GM12878 (cell line): ENCODE measurements at regions not wholly inside any gene's neighbourhood (a gene's known extent, or its start where the extent isn't known, plus 50 kb on each side); places are given as distances from the start of the nearest gene placed in this dataset.
A peak's percentile ranks its signal among the peaks of the same experiment; 100 is the strongest.

ENCODE experiments used
- ATAC-seq: fragments of 200-7000 bp; cut with Tn5 transposase; 3 replicates; pipeline ENCODE4 v1.9.1; 2020; ENCODE audit warnings: mild to moderate bottlenecking, moderate library complexity
- BruUV-seq: library from RNA; stranded (reverse); fragments of 400-500 nt; replicated peaks from 2 replicates; lab custom pipeline; 2021; lab: Mats Ljungman, UMichigan
- CTCF ChIA-PET: fragments of 300-600 bp; sonication (Branson Sonifier 250); formaldehyde crosslinking; extraction: SDS; loops from one replicate; lab custom pipeline; 2021; ENCODE audit warnings: inconsistent platforms; lab: Yijun Ruan, JAX
- POLR2A ChIA-PET: fragments of 350-600 bp; formaldehyde crosslinking; extraction: SDS; loops from one replicate; lab custom pipeline; 2021; ENCODE audit warnings: inconsistent platforms; lab: Charles Lee
- RAD21 ChIA-PET: fragments of 300-600 bp; sonication (Branson Sonifier 250); formaldehyde crosslinking; loops from one replicate; lab custom pipeline; 2023; ENCODE audit warnings: antibody characterized with exemption; ENCODE audit not compliant: unreplicated experiment; lab: Charles Lee
- SMC1A ChIA-PET: fragments of 300-600 bp; sonication (Branson Sonifier 250); formaldehyde crosslinking; loops from one replicate; lab custom pipeline; 2023; ENCODE audit not compliant: unreplicated experiment, uncharacterized antibody; lab: Charles Lee
- DNase-seq: peaks from one replicate; pipeline ENCODE4 v3.0.0-alpha.2; 2011; ENCODE audit warnings: low read depth, low spot score
- FAIRE-seq: peaks from 3 replicates; lab custom pipeline; 2011; peaks lifted over from hg19 to GRCh38; lab: Jason Lieb, UNC
- H2AFZ ChIP-seq: 2 replicates; pipeline ENCODE4 v1.6.0; 2011; ENCODE audit warnings: low read depth, low read length, control low read depth; ENCODE audit not compliant: control insufficient read depth
- H3K27ac ChIP-seq: 2 replicates; pipeline ENCODE4 v1.5.1; 2011; ENCODE audit warnings: control low read depth; ENCODE audit not compliant: control insufficient read depth, insufficient read depth
- H3K27me3 ChIP-seq, 2 experiments: replicated peaks in 1 of 2; 2 replicates each; pipeline versions ENCODE4 v1.6.0 to v1.6.1; 2011; ENCODE audit warnings: low read length in 1 of 2; ENCODE audit not compliant: control insufficient read depth in 2 of 2, insufficient read depth in 2 of 2
- H3K36me3 ChIP-seq, 2 experiments: 2 replicates each; pipeline ENCODE4 v1.5.1; 2011; ENCODE audit warnings: low read length in 1 of 2; ENCODE audit not compliant: control insufficient read depth in 2 of 2, insufficient read depth in 2 of 2
- H3K4me1 ChIP-seq: 2 replicates; pipeline ENCODE4 v1.6.1; 2011; ENCODE audit warnings: mild to moderate bottlenecking, low read length, moderate library complexity, mixed read lengths; ENCODE audit not compliant: control insufficient read depth, insufficient read depth
- H3K4me2 ChIP-seq: 2 replicates; pipeline ENCODE4 v1.6.0; 2011; ENCODE audit warnings: control low read depth; ENCODE audit not compliant: control insufficient read depth, insufficient read depth
- H3K4me3 ChIP-seq: fragments of 200-600 bp; sonication (generic); 2 replicates; pipeline ENCODE4 v1.5.1; 2016
- H3K79me2 ChIP-seq: 2 replicates; pipeline ENCODE4 v1.6.0; 2011; ENCODE audit warnings: low read length; ENCODE audit not compliant: control insufficient read depth, insufficient read depth
- H3K9ac ChIP-seq: 2 replicates; pipeline ENCODE4 v1.8.0; 2011; ENCODE audit warnings: low read length, control low read depth, mixed read lengths; ENCODE audit not compliant: control insufficient read depth, insufficient read depth
- H3K9me3 ChIP-seq: replicated peaks from 3 replicates; pipeline ENCODE4 v1.5.1; 2011; ENCODE audit warnings: mild to moderate bottlenecking, low read length; ENCODE audit not compliant: control insufficient read depth, insufficient read depth
- H4K20me1 ChIP-seq: 2 replicates; pipeline ENCODE4 v1.6.0; 2011; ENCODE audit not compliant: control insufficient read depth, insufficient read depth
- BRCA1 ChIP-seq: IDR thresholded peaks from 2 replicates; pipeline ENCODE4 v1.6.1; 2011; ENCODE audit warnings: low read depth, low read length, improper control_type of control experiment
- CTCF ChIP-seq, 3 experiments: IDR thresholded peaks in 2 of 3; conservative IDR thresholded peaks in 1 of 3; 2 replicates each; pipeline ENCODE4 v1.5.1; 2011; ENCODE audit warnings: low read depth in 3 of 3, low read length in 3 of 3, mild to moderate bottlenecking in 3 of 3, control low read depth in 2 of 3, moderate library complexity in 2 of 3, inconsistent platforms in 1 of 3, mixed read lengths in 1 of 3; ENCODE audit not compliant: control insufficient read depth in 2 of 3, insufficient read depth in 1 of 3; ENCODE audit errors: extremely low read depth in 1 of 3
- ELK1 ChIP-seq: IDR thresholded peaks from 2 replicates; pipeline ENCODE4 v1.6.1; 2012; ENCODE audit warnings: low read depth, low read length, improper control_type of control experiment
- RAD21 ChIP-seq: IDR thresholded peaks from 2 replicates; pipeline ENCODE4 v1.6.1; 2011; ENCODE audit warnings: mild to moderate bottlenecking, low read depth, low read length, moderate library complexity; ENCODE audit not compliant: insufficient read depth
- SMC3 ChIP-seq: IDR thresholded peaks from 2 replicates; pipeline ENCODE4 v1.6.1; 2011; ENCODE audit warnings: low read length, improper control_type of control experiment, borderline replicate concordance
- YBX1 ChIP-seq: fragments of 450-650 bp; IDR thresholded peaks from 2 replicates; pipeline ENCODE4 v1.6.1; 2016; ENCODE audit warnings: antibody characterized with exemption
- WGBS: methylation state at CpG from one replicate; pipeline ENCODE4 v1.1.6; 2016; ENCODE audit warnings: low lambda C conversion rate; ENCODE audit not compliant: insufficient replicate concordance, insufficient coverage; ENCODE audit errors: missing lambda C conversion rate; 5-methylcytosine and 5-hydroxymethylcytosine counted together
- in situ Hi-C: fragments of 300-500 bp; cut with MboI; formaldehyde crosslinking; loops from 9 replicates; pipeline ENCODE4 v1.14.3; 2018; ENCODE audit warnings: mixed read lengths
- intact Hi-C: fragments of 100-400 bp; cut with micrococcal nuclease; formaldehyde crosslinking; loops from one replicate; pipeline ENCODE4 v1.14.2; 2022; ENCODE audit not compliant: unreplicated experiment

GRCh38 chr15:29345549-29346525, 76.2 kb upstream of the NSMCE3 start (continued):
- TF ChIP-seq BRCA1, result no peak
- TF ChIP-seq, all 136 proteins: peak for 0

- no peaks in the 10 kb centered on the region for H4K20me1 ChIP-seq
- H3K4me3 ChIP-seq, result no peak overlapping the region
- TF ChIP-seq YBX1 (no peak), ELK1 (no peak), RAD21 (peak; percentile 52), CTCF (IDR thresholded peaks at IDR 0.05 in 2 of 3, conservative IDR thresholded peaks at IDR 0.05 in 1 of 3; ENCODE audit: control insufficient read depth in 2 of 3, extremely low read depth in 1 of 3, insufficient read depth in 1 of 3, low read depth in 3 of 3, low read length in 3 of 3) (peak in 2 of 3 experiments; percentile 13 to 24; a peak in 1 of 6 replicates), SMC3 (peak; percentile 17; the same call in 1 of the 2 replicates)
- POLR2A ChIA-PET, result no interaction called here
- H3K36me3 ChIP-seq, result no peaks in the 10 kb centered on the region
- SMC1A ChIA-PET, result no interaction called here
- H3K9me3 ChIP-seq, result no peaks in the 10 kb centered on the region
- no peak overlapping the region for H2AFZ ChIP-seq
- H3K4me1 ChIP-seq, result no peaks in the 10 kb centered on the region
- in situ Hi-C loops (no loop called here), intact Hi-C loops (no loop called here)
- H3K27ac ChIP-seq, result no peak overlapping the region
- H3K79me2 ChIP-seq, result no peaks in the 10 kb centered on the region
- no TSS peak for BruUV-seq
- DNase-seq (no peak), FAIRE-seq (no peak), ATAC-seq (peak; percentile 44)
- RAD21 ChIA-PET, result no interaction called here
- H3K4me2 ChIP-seq, result no peak overlapping the region
- no peaks in the 10 kb centered on the region for H3K27me3 ChIP-seq
- CTCF ChIA-PET, result interaction anchor here (0.7 to 2.9 kb wide), 3 partner anchors 204 to 590 kb away, joined by 3 to 12 read pairs (median 4); no protein-coding TSS in a partner anchor
- H3K9ac ChIP-seq, result no peak overlapping the region
- WGBS, result 70% methylated on average over 3 of the region's 3 CpGs
Measured at GRCh38 chr15:29344474-29344873, 74.9 kb upstream of the NSMCE3 start.
